Endodermal cell (in vitro differentiated cells): ENCODE measurements at regions not wholly inside any gene's neighbourhood (a gene's known extent, or its start where the extent isn't known, plus 50 kb on each side); places are given as distances from the start of the nearest gene placed in this dataset.

ENCODE experiments used
- DNase-seq: peaks from one replicate; pipeline ENCODE4 v3.0.0-alpha.2; 2017
- H3K27ac ChIP-seq: 2 replicates; pipeline ENCODE4 v1.5.1; 2013; ENCODE audit warnings: mild to moderate bottlenecking, low read depth, low read length, moderate library complexity
- H3K27me3 ChIP-seq: 2 replicates; pipeline ENCODE4 v1.6.1; 2013; ENCODE audit warnings: mild to moderate bottlenecking, low read length, moderate library complexity; ENCODE audit not compliant: insufficient read depth, control insufficient read depth, poor library complexity, severe bottlenecking
- H3K36me3 ChIP-seq: 2 replicates; pipeline ENCODE4 v1.7.0; 2013; ENCODE audit warnings: mild to moderate bottlenecking, low read length, moderate library complexity; ENCODE audit not compliant: control insufficient read depth, insufficient read depth
- H3K4me1 ChIP-seq: one replicate; pipeline ENCODE4 v1.7.0; 2013; ENCODE audit warnings: low read length; ENCODE audit not compliant: control insufficient read depth, insufficient read depth
- H3K4me3 ChIP-seq: 2 replicates; pipeline ENCODE4 v1.5.1; 2013; ENCODE audit warnings: mild to moderate bottlenecking, low read length, moderate library complexity
- H3K9ac ChIP-seq: 2 replicates; pipeline ENCODE4 v1.6.1; 2013; ENCODE audit warnings: mild to moderate bottlenecking, low read length, moderate library complexity; ENCODE audit not compliant: poor library complexity, severe bottlenecking; ENCODE audit errors: extremely low read depth
- H3K9me3 ChIP-seq: 2 replicates; pipeline ENCODE4 v1.6.1; 2013; ENCODE audit warnings: mild to moderate bottlenecking, low read length, moderate library complexity; ENCODE audit not compliant: control insufficient read depth
- H3K27ac Mint-ChIP-seq: 2 replicates; pipeline ENCODE4 v1.8.0; 2020; ENCODE audit warnings: mixed read lengths
- H3K27me3 Mint-ChIP-seq: 2 replicates; pipeline ENCODE4 v1.8.0; 2021; ENCODE audit warnings: mild to moderate bottlenecking, mixed read lengths; ENCODE audit not compliant: insufficient read depth
- H3K36me3 Mint-ChIP-seq: 2 replicates; pipeline ENCODE4 v1.8.0; 2020; ENCODE audit warnings: low read depth, mixed read lengths
- H3K4me1 Mint-ChIP-seq: 2 replicates; pipeline ENCODE4 v1.8.0; 2020; ENCODE audit warnings: mixed read lengths
- H3K4me3 Mint-ChIP-seq: 2 replicates; pipeline ENCODE4 v1.8.0; 2020; ENCODE audit warnings: mild to moderate bottlenecking, moderate library complexity, mixed read lengths
- H3K9me3 Mint-ChIP-seq: 2 replicates; pipeline ENCODE4 v1.8.0; 2020; ENCODE audit warnings: mild to moderate bottlenecking, mixed read lengths
- CTCF ChIP-seq: fragments of 200-600 bp; sonication (generic); conservative IDR thresholded peaks from 2 replicates; pipeline ENCODE4 v1.5.0; 2021; ENCODE audit warnings: antibody characterized with exemption, mild to moderate bottlenecking
- WGBS, 2 experiments: methylation state at CpG; one replicate each; pipeline versions ENCODE4 v1.1.5 to v1.1.7; 2013; ENCODE audit warnings: missing lambda C conversion rate in 2 of 2, mixed read lengths in 1 of 2; ENCODE audit not compliant: insufficient coverage in 1 of 2, insufficient read length in 1 of 2; 5-methylcytosine and 5-hydroxymethylcytosine counted together

GRCh38 chr12:30046376-30046775 is 262.6 kb upstream of the TMTC1 start:
- Mint-ChIP-seq H3K27ac (no peak overlapping the region), H3K4me3 (no peak overlapping the region), H3K27me3 (no peaks in the 10 kb centered on the region), H3K4me1 (peaks cover 12% of the 10 kb centered on the region), H3K36me3 (no peaks in the 10 kb centered on the region), H3K9me3 (peaks cover 2% of the 10 kb centered on the region)
- Histone ChIP-seq H3K4me1 (no peaks in the 10 kb centered on the region), H3K9ac (no peak overlapping the region), H3K27ac (no peak overlapping the region), H3K36me3 (no peaks in the 10 kb centered on the region), H3K9me3 (no peaks in the 10 kb centered on the region), H3K27me3 (no peaks in the 10 kb centered on the region), H3K4me3 (no peak overlapping the region)
- 100% methylated on average over 1 of the region's 2 CpGs for WGBS, 2 experiments
- TF ChIP-seq CTCF: no peak
- DNase-seq: no peak

- Mint-ChIP-seq H3K4me1 (peaks cover 12% of the 10 kb centered on the region), H3K4me3 (no peak overlapping the region)
- 85 to 100% methylated on average over 1 of the region's 1 CpG for WGBS, 2 experiments
Measured at GRCh38 chr12:30045171-30045570, 261.4 kb upstream of the TMTC1 start.

GRCh38 chr12:30044206-30044605 is 260.5 kb upstream of the TMTC1 start:
- TF ChIP-seq CTCF: no peak
- H3K36me3 ChIP-seq: no peaks in the 10 kb centered on the region
- H3K27me3 ChIP-seq: no peaks in the 10 kb centered on the region
- no peak for DNase-seq
- no peaks in the 10 kb centered on the region for H3K9me3 ChIP-seq
- 89 to 98% methylated on average over 4 of the region's 4 CpGs for WGBS, 2 experiments
- H3K27ac Mint-ChIP-seq: no peak overlapping the region
- no peak overlapping the region for H3K4me3 Mint-ChIP-seq
- peaks cover 9% of the 10 kb centered on the region for H3K9me3 Mint-ChIP-seq
- peaks cover 10% of the 10 kb centered on the region for H3K4me1 Mint-ChIP-seq
- no peaks in the 10 kb centered on the region for H3K4me1 ChIP-seq
- H3K27ac ChIP-seq: no peak overlapping the region
- peaks cover 4% of the 10 kb centered on the region for H3K36me3 Mint-ChIP-seq
- H3K4me3 ChIP-seq: no peak overlapping the region
- peaks cover 2% of the 10 kb centered on the region for H3K27me3 Mint-ChIP-seq
- H3K9ac ChIP-seq: no peak overlapping the region

More at GRCh38 chr12:30045171-30045570, 261.4 kb upstream of the TMTC1 start:
- Mint-ChIP-seq H3K27me3 (no peaks in the 10 kb centered on the region), H3K36me3 (no peaks in the 10 kb centered on the region), H3K27ac (no peak overlapping the region), H3K9me3 (peaks cover 3% of the 10 kb centered on the region)
- no peaks in the 10 kb centered on the region for H3K4me1 ChIP-seq
- H3K9me3 ChIP-seq: no peaks in the 10 kb centered on the region
- no peak overlapping the region for H3K9ac ChIP-seq
- no peaks in the 10 kb centered on the region for H3K36me3 ChIP-seq
- no peak overlapping the region for H3K4me3 ChIP-seq
- no peak for DNase-seq
- TF ChIP-seq CTCF: no peak
- H3K27me3 ChIP-seq: no peaks in the 10 kb centered on the region
- no peak overlapping the region for H3K27ac ChIP-seq
